ENCODE measurements at regions not wholly inside any gene's neighbourhood (a gene's known extent, or its start where the extent isn't known, plus 50 kb on each side); places are given as distances from the start of the nearest gene placed in this dataset.

DNA sequence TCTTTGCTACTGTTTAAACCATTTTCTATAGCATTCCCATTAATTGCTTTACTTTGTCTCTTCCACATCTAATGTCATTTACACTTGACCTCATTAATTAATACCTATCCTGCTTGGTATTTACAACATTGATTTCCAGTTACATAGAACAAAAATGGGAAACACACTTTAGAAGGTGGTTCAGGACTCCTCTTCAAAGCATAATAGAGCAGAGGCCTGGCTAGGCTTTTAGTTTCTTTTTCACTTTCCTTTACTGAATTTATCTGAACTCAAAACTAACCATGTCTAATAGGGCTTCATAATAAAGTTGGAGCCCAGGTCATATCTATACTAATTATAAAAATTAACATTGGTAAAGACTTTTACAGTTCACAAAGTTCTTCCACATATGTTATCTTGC is 648.0 kb upstream of the KIRREL3 start:
- dilution Hi-C loops (cut with MboI; ENCODE audit: extremely low pct_ligation_motif_present, low sequenced_read_pairs) (no loop called here), intact Hi-C loops (cut with micrococcal nuclease) (no loop called here)
- Histone ChIP-seq H3K27ac (ENCODE audit: insufficient read depth, low read depth, low read length) (no peak overlapping the region), H4K20me1 (replicated peaks; ENCODE audit: control insufficient read depth, extremely low read depth, insufficient read depth, low read length) (no peaks in the 10 kb centered on the region), H3K4me2 (ENCODE audit: insufficient read depth, low read length) (no peak overlapping the region), H3K4me3 (replicated peaks in 1 of 3; ENCODE audit: insufficient read depth in 1 of 3, low read depth in 1 of 3, low read length in 3 of 3) (no peak overlapping the region), H3K79me2 (ENCODE audit: control insufficient read depth, insufficient read depth, low read length) (no peaks in the 10 kb centered on the region), H3K9me3 (replicated peaks; ENCODE audit: control insufficient read depth, insufficient read depth, low read length) (no peaks in the 10 kb centered on the region), H3K9ac (replicated peaks; ENCODE audit: extremely low read depth, insufficient read depth, low read length) (no peak overlapping the region), H3K27me3 (ENCODE audit: control insufficient read depth in 2 of 2, insufficient read depth in 2 of 2, low read length in 2 of 2) (no peaks in the 10 kb centered on the region), H3K9me1 (replicated peaks; ENCODE audit: control insufficient read depth, extremely low read depth, insufficient read depth, low read length) (no peaks in the 10 kb centered on the region), H3K36me3 (ENCODE audit: control insufficient read depth in 2 of 2, extremely low read depth in 1 of 2, insufficient read depth in 2 of 2, low read length in 2 of 2) (no peaks in the 10 kb centered on the region), H2AFZ (ENCODE audit: low read depth, low read length) (no peak overlapping the region), H3K4me1 (ENCODE audit: control insufficient read depth, extremely low read depth, insufficient read depth, low read length) (peaks cover 15% of the 10 kb centered on the region)
- DNase-seq (ENCODE audit: low read depth, low spot score) (no peak), FAIRE-seq (no peak)
- BruUV-seq (replicated peaks): no TSS peak
- ChIA-PET POLR2A (no interaction called here), CTCF (no interaction called here)
- TF ChIP-seq, protein P1, sequence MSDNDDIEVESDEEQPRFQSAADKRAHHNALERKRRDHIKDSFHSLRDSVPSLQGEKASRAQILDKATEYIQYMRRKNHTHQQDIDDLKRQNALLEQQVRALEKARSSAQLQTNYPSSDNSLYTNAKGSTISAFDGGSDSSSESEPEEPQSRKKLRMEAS (IDR thresholded peaks at IDR 0.05; ENCODE audit: insufficient read depth, insufficient read length): no peak
- TF ChIP-seq, protein P2, sequence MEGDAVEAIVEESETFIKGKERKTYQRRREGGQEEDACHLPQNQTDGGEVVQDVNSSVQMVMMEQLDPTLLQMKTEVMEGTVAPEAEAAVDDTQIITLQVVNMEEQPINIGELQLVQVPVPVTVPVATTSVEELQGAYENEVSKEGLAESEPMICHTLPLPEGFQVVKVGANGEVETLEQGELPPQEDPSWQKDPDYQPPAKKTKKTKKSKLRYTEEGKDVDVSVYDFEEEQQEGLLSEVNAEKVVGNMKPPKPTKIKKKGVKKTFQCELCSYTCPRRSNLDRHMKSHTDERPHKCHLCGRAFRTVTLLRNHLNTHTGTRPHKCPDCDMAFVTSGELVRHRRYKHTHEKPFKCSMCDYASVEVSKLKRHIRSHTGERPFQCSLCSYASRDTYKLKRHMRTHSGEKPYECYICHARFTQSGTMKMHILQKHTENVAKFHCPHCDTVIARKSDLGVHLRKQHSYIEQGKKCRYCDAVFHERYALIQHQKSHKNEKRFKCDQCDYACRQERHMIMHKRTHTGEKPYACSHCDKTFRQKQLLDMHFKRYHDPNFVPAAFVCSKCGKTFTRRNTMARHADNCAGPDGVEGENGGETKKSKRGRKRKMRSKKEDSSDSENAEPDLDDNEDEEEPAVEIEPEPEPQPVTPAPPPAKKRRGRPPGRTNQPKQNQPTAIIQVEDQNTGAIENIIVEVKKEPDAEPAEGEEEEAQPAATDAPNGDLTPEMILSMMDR (IDR thresholded peaks at IDR 0.05; ENCODE audit: extremely low read depth in 1 of 2, insufficient read depth in 1 of 2, low read depth in 1 of 2, low read length in 2 of 2): no peak
- TF ChIP-seq POLR2A (IDR thresholded peaks at IDR 0.05; ENCODE audit: low read depth, low read length): no peak
- no peak for TF ChIP-seq JUN (IDR thresholded peaks at IDR 0.05; ENCODE audit: borderline replicate concordance, insufficient read depth, insufficient read length, low read depth)
- TF ChIP-seq POLR2AphosphoS5 (IDR thresholded peaks at IDR 0.05; ENCODE audit: insufficient read depth, low read depth, low read length): no peak
- no peak for TF ChIP-seq MYC (IDR thresholded peaks at IDR 0.05; ENCODE audit: low read depth, low read length)
- no peak for TF ChIP-seq EZH2 (IDR thresholded peaks at IDR 0.05; ENCODE audit: borderline replicate concordance, low read depth, low read length, severe bottlenecking)
- no peak for TF ChIP-seq GATA2 (IDR thresholded peaks at IDR 0.05; ENCODE audit: insufficient read depth, insufficient read length, low read depth, low read length)
- no peak for TF ChIP-seq FOS (IDR thresholded peaks at IDR 0.05; ENCODE audit: borderline replicate concordance, insufficient read depth, low read length)

All from endothelial cell of umbilical vein (primary cell).